H1 (cell line): ENCODE measurements at regions not wholly inside any gene's neighbourhood (a gene's known extent, or its start where the extent isn't known, plus 50 kb on each side); places are given as distances from the start of the nearest gene placed in this dataset.
A peak's percentile ranks its signal among the peaks of the same experiment; 100 is the strongest.

Source experiments
- CTCF ChIA-PET: fragments of 300-600 bp; sonication (Branson Sonifier 250); formaldehyde crosslinking; loops from one replicate; lab custom pipeline; 2021; ENCODE audit not compliant: partially characterized antibody; lab: Charles Lee
- POLR2A ChIA-PET: fragments of 300-600 bp; sonication (Branson Sonifier 250); formaldehyde crosslinking; loops from one replicate; lab custom pipeline; 2021; ENCODE audit warnings: inconsistent platforms; ENCODE audit not compliant: partially characterized antibody; lab: Charles Lee
- DNase-seq, 2 experiments: peaks; one replicate each; pipeline versions ENCODE4 v3.0.0 to v3.0.0-alpha.2; 2010 to 2022; ENCODE audit warnings: low spot score in 2 of 2, low read depth in 1 of 2, mixed read lengths in 1 of 2
- FAIRE-seq: peaks from 2 replicates; lab custom pipeline; 2011; peaks lifted over from hg19 to GRCh38; lab: Jason Lieb, UNC
- H2AFZ ChIP-seq: 2 replicates; pipeline ENCODE4 v1.8.1; 2012; ENCODE audit warnings: low read length, inconsistent platforms
- H2AK5ac ChIP-seq: 2 replicates; pipeline ENCODE4 v1.6.1; 2013; ENCODE audit warnings: low read depth, low read length
- H2BK120ac ChIP-seq: replicated peaks from 2 replicates; pipeline ENCODE3; 2013; ENCODE audit warnings: low read depth, low read length, inconsistent platforms
- H2BK12ac ChIP-seq: 2 replicates; pipeline ENCODE4 v1.6.1; 2013; ENCODE audit warnings: low read depth, low read length
- H2BK15ac ChIP-seq: 2 replicates; pipeline ENCODE4 v1.6.1; 2013; ENCODE audit warnings: low read length
- H2BK20ac ChIP-seq: 2 replicates; pipeline ENCODE4 v1.6.1; 2013; ENCODE audit warnings: low read length
- H2BK5ac ChIP-seq: 2 replicates; pipeline ENCODE4 v1.6.1; 2013; ENCODE audit warnings: low read depth, low read length
- H3K14ac ChIP-seq: 2 replicates; pipeline ENCODE4 v1.6.1; 2013; ENCODE audit warnings: inconsistent platforms; ENCODE audit not compliant: insufficient read length
- H3K18ac ChIP-seq: 2 replicates; pipeline ENCODE4 v1.6.1; 2013; ENCODE audit warnings: low read length; ENCODE audit errors: extremely low read depth
- H3K23ac ChIP-seq: 2 replicates; pipeline ENCODE4 v1.6.1; 2013; ENCODE audit warnings: inconsistent platforms; ENCODE audit not compliant: insufficient read length
- H3K23me2 ChIP-seq: 2 replicates; pipeline ENCODE4 v1.6.1; 2013; ENCODE audit warnings: low read depth, low read length
- H3K27ac ChIP-seq: 2 replicates; pipeline ENCODE4 v1.6.1; 2011; ENCODE audit warnings: low read depth, low read length, inconsistent platforms
- H3K27me3 ChIP-seq, 4 experiments: replicated peaks in 1 of 4; 1 replicate in 1 of 4; 2 replicates in 3 of 4; pipeline versions ENCODE4 v1.6.1 to v1.8.1; 2011 to 2013; ENCODE audit warnings: low read length in 3 of 4, mild to moderate bottlenecking in 3 of 4, inconsistent platforms in 2 of 4, mixed read lengths in 2 of 4, moderate library complexity in 1 of 4; ENCODE audit not compliant: control insufficient read depth in 3 of 4, insufficient read depth in 3 of 4; ENCODE audit errors: extremely low read depth in 1 of 4
- H3K36me3 ChIP-seq, 4 experiments: 2 replicates each; pipeline versions ENCODE4 v1.6.1 to v1.8.1; 2011 to 2013; ENCODE audit warnings: mild to moderate bottlenecking in 4 of 4, low read length in 3 of 4, moderate library complexity in 2 of 4, control low read depth in 1 of 4, inconsistent platforms in 1 of 4; ENCODE audit not compliant: insufficient read depth in 4 of 4, control insufficient read depth in 2 of 4
- H3K4ac ChIP-seq: replicated peaks from 2 replicates; pipeline ENCODE3; 2013; ENCODE audit warnings: low read length, low read depth, mixed read lengths, inconsistent platforms; ENCODE audit not compliant: insufficient read length
- H3K4me1 ChIP-seq, 4 experiments: replicated peaks in 1 of 4; 1 replicate in 1 of 4; 2 replicates in 3 of 4; pipeline versions ENCODE4 v1.6.1 to v1.8.1; 2011 to 2013; ENCODE audit warnings: low read length in 3 of 4, inconsistent platforms in 2 of 4, mixed read lengths in 1 of 4; ENCODE audit not compliant: insufficient read depth in 4 of 4, control insufficient read depth in 3 of 4
- H3K4me2 ChIP-seq, 2 experiments: 2 replicates each; pipeline versions ENCODE4 v1.6.1 to v1.8.1; 2011 to 2013; ENCODE audit warnings: low read depth in 2 of 2, low read length in 2 of 2, control low read depth in 1 of 2, inconsistent platforms in 1 of 2, mild to moderate bottlenecking in 1 of 2; ENCODE audit not compliant: insufficient read depth in 1 of 2
- H3K4me3 ChIP-seq, 4 experiments: fragments of 200-600, 300-600 bp in 1 of 4; sonication (generic), shearing (Covaris generic), sonication (Bioruptor Twin) in 1 of 4; 2 replicates each; pipeline versions ENCODE4 v1.5.1 to v1.8.1; 2011 to 2016; ENCODE audit warnings: low read length in 4 of 4, low read depth in 3 of 4, control low read depth in 2 of 4, inconsistent platforms in 2 of 4, mild to moderate bottlenecking in 2 of 4, mixed read lengths in 1 of 4, moderate library complexity in 1 of 4; ENCODE audit not compliant: insufficient read depth in 2 of 4; ENCODE audit errors: extremely low read depth in 1 of 4
- H3K56ac ChIP-seq: replicated peaks from 2 replicates; pipeline ENCODE3; 2013; ENCODE audit warnings: low read depth, mild to moderate bottlenecking, mixed read lengths, low read length, inconsistent platforms; ENCODE audit not compliant: insufficient read length
- H3K79me1 ChIP-seq: 2 replicates; pipeline ENCODE4 v1.6.1; 2013; ENCODE audit warnings: low read depth, low read length, control low read depth
- H3K79me2 ChIP-seq, 2 experiments: 2 replicates each; pipeline versions ENCODE4 v1.6.1 to v1.8.1; 2012 to 2013; ENCODE audit warnings: low read length in 2 of 2, mild to moderate bottlenecking in 2 of 2, inconsistent platforms in 1 of 2; ENCODE audit not compliant: insufficient read depth in 2 of 2, control insufficient read depth in 1 of 2
- H3K9ac ChIP-seq, 4 experiments: replicated peaks in 1 of 4; 1 replicate in 1 of 4; 2 replicates in 3 of 4; pipeline versions ENCODE4 v1.6.1 to v1.8.1; 2011 to 2013; ENCODE audit warnings: low read depth in 3 of 4, low read length in 3 of 4, control low read depth in 2 of 4, mild to moderate bottlenecking in 2 of 4, moderate library complexity in 2 of 4, inconsistent platforms in 1 of 4; ENCODE audit errors: extremely low read depth in 1 of 4
- H3K9me3 ChIP-seq, 2 experiments: 2 replicates each; pipeline versions ENCODE4 v1.6.1 to v1.8.1; 2012 to 2013; ENCODE audit warnings: mild to moderate bottlenecking in 2 of 2, moderate library complexity in 2 of 2, control low read depth in 1 of 2, inconsistent platforms in 1 of 2, low read depth in 1 of 2, low read length in 1 of 2, mixed read lengths in 1 of 2; ENCODE audit not compliant: insufficient read depth in 2 of 2
- H4K20me1 ChIP-seq, 2 experiments: replicated peaks in 1 of 2; 2 replicates each; pipeline versions ENCODE3 to v1.8.1; 2011 to 2013; ENCODE audit warnings: inconsistent platforms in 2 of 2, low read length in 2 of 2, mild to moderate bottlenecking in 1 of 2; ENCODE audit not compliant: insufficient read depth in 2 of 2, control insufficient read depth in 1 of 2
- H4K5ac ChIP-seq: 2 replicates; pipeline ENCODE4 v1.6.1; 2013; ENCODE audit warnings: low read length, low read depth, mixed read lengths, inconsistent platforms; ENCODE audit not compliant: insufficient read length
- H4K8ac ChIP-seq: 2 replicates; pipeline ENCODE4 v1.8.0; 2013; ENCODE audit warnings: mild to moderate bottlenecking, moderate library complexity, low read length, inconsistent platforms; ENCODE audit not compliant: insufficient read depth; ENCODE audit errors: extremely low read depth
- H4K91ac ChIP-seq: replicated peaks from 2 replicates; pipeline ENCODE3; 2013; ENCODE audit warnings: low read length, mixed read lengths, inconsistent platforms; ENCODE audit not compliant: insufficient read length
- CEBPB ChIP-seq: IDR thresholded peaks from 2 replicates; pipeline ENCODE4 v1.6.1; 2012; ENCODE audit warnings: low read depth, low read length
- CREB1 ChIP-seq: IDR thresholded peaks from 2 replicates; pipeline ENCODE4 v1.6.1; 2012; ENCODE audit warnings: inconsistent platforms
- EZH2 ChIP-seq: fragments of 200-600 bp; sonication (generic); IDR thresholded peaks from 2 replicates; pipeline ENCODE4 v1.7.1; 2012; ENCODE audit warnings: low read depth, mild to moderate bottlenecking, moderate library complexity, low read length, inconsistent platforms; ENCODE audit not compliant: severe bottlenecking
- GABPA ChIP-seq: IDR thresholded peaks from 2 replicates; pipeline ENCODE4 v1.6.1; 2011; ENCODE audit warnings: mild to moderate bottlenecking, low read length, moderate library complexity, borderline replicate concordance; ENCODE audit not compliant: insufficient read depth
- HDAC2 ChIP-seq, 2 experiments: fragments of 300-600 bp in 1 of 2; sonication (generic) in 1 of 2; IDR thresholded peaks; 2 replicates each; pipeline ENCODE4 v1.6.1; 2011 to 2012; ENCODE audit warnings: low read depth in 2 of 2, low read length in 2 of 2, mild to moderate bottlenecking in 2 of 2, moderate library complexity in 2 of 2, borderline replicate concordance in 1 of 2, inconsistent platforms in 1 of 2
- NRF1 ChIP-seq: IDR thresholded peaks from 2 replicates; pipeline ENCODE4 v1.6.1; 2011; ENCODE audit warnings: mild to moderate bottlenecking, low read depth, low read length, improper control_type of control experiment
- SP1 ChIP-seq: IDR thresholded peaks from 2 replicates; pipeline ENCODE4 v1.6.1; 2011; ENCODE audit warnings: low read depth, low read length
- WGBS, 2 experiments: shearing (Covaris generic) in 1 of 2; methylation state at CpG; one replicate each; pipeline versions ENCODE4 v1.1.6 to v1.1.7; 2013 to 2015; ENCODE audit warnings: low lambda C conversion rate in 2 of 2, mixed read lengths in 2 of 2, inconsistent platforms in 1 of 2, low coverage in 1 of 2, missing lambda C conversion rate in 1 of 2; ENCODE audit not compliant: insufficient replicate concordance in 2 of 2, insufficient coverage in 1 of 2, insufficient read length in 1 of 2; ENCODE audit errors: extremely low coverage in 1 of 2, missing lambda C conversion rate in 1 of 2; 5-methylcytosine and 5-hydroxymethylcytosine counted together

GRCh38 chr6:2361195-2361594 is 115.8 kb upstream of the GMDS start:
- Histone ChIP-seq H3K14ac (no peak overlapping the region), H2BK20ac (no peak overlapping the region), H2AK5ac (no peak overlapping the region), H2AFZ (no peak overlapping the region), H3K23me2 (no peaks in the 10 kb centered on the region), H4K8ac (no peak overlapping the region), H2BK120ac (no peak overlapping the region), H3K4ac (no peak overlapping the region), H3K27ac (no peak overlapping the region), H3K79me1 (no peaks in the 10 kb centered on the region), H3K4me2 (no peak overlapping the region), H3K18ac (no peak overlapping the region), H3K36me3 (no peaks in the 10 kb centered on the region), H4K5ac (no peak overlapping the region), H2BK15ac (no peak overlapping the region), H3K79me2 (no peaks in the 10 kb centered on the region), H4K20me1 (no peaks in the 10 kb centered on the region), H4K91ac (no peak overlapping the region), H3K9me3 (no peaks in the 10 kb centered on the region), H3K4me1 (no peaks in the 10 kb centered on the region), H2BK12ac (no peak overlapping the region), H3K4me3 (no peak overlapping the region), H3K27me3 (no peaks in the 10 kb centered on the region), H3K56ac (no peak overlapping the region), H3K9ac (no peak overlapping the region), H3K23ac (no peak overlapping the region), H2BK5ac (no peak overlapping the region)
- ChIA-PET CTCF (interaction anchor here (0.7 to 4.7 kb wide), 2 partner anchors 7 to 152 kb away, joined by 3 to 21 read pairs; no protein-coding TSS in a partner anchor), POLR2A (no interaction called here)
- no peak for DNase-seq
- FAIRE-seq: no peak
- no peak for TF ChIP-seq GABPA
- peak; percentile 83 for TF ChIP-seq CEBPB
- no peak for TF ChIP-seq HDAC2 (IDR thresholded peaks at IDR 0.05; ENCODE audit: borderline replicate concordance in 1 of 2, low read depth in 2 of 2, low read length in 2 of 2)
- no peak for TF ChIP-seq SP1
- TF ChIP-seq CREB1: no peak
- no peak for TF ChIP-seq NRF1
- TF ChIP-seq EZH2: no peak
- WGBS, 2 experiments: 89% methylated on average over 5 of the region's 5 CpGs; no CpG with 5 or more reads in 1 of the 2 experiments
